Progenitor cell of endocrine pancreas (in vitro differentiated cells): ENCODE measurements at regions not wholly inside any gene's neighbourhood (a gene's known extent, or its start where the extent isn't known, plus 50 kb on each side); places are given as distances from the start of the nearest gene placed in this dataset.

Experiments used
- DNase-seq: peaks from one replicate; pipeline ENCODE4 v3.0.0; 2021; ENCODE audit warnings: low spot score; ENCODE audit not compliant: unreplicated experiment
- H3K27ac Mint-ChIP-seq: 2 replicates; pipeline ENCODE4 v1.8.0; 2021; ENCODE audit warnings: mild to moderate bottlenecking, moderate library complexity, mixed read lengths
- H3K27me3 Mint-ChIP-seq: 2 replicates; pipeline ENCODE4 v1.8.0; 2021; ENCODE audit warnings: mixed read lengths
- H3K36me3 Mint-ChIP-seq: 2 replicates; pipeline ENCODE4 v1.8.0; 2022; ENCODE audit warnings: mixed read lengths; ENCODE audit not compliant: insufficient read depth
- H3K4me1 Mint-ChIP-seq: 2 replicates; pipeline ENCODE4 v1.8.0; 2021; ENCODE audit warnings: low read depth, mixed read lengths
- H3K4me3 Mint-ChIP-seq: 2 replicates; pipeline ENCODE4 v1.8.0; 2021; ENCODE audit warnings: low read depth, mild to moderate bottlenecking, moderate library complexity, mixed read lengths
- H3K9me3 Mint-ChIP-seq: 2 replicates; pipeline ENCODE4 v1.8.0; 2021; ENCODE audit warnings: low read depth, mixed read lengths
- CTCF ChIP-seq: fragments of 200-600 bp; sonication (generic); IDR thresholded peaks from one replicate; pipeline ENCODE4 v1.5.0; 2021; ENCODE audit warnings: antibody characterized with exemption, mild to moderate bottlenecking; ENCODE audit not compliant: unreplicated experiment

DNA sequence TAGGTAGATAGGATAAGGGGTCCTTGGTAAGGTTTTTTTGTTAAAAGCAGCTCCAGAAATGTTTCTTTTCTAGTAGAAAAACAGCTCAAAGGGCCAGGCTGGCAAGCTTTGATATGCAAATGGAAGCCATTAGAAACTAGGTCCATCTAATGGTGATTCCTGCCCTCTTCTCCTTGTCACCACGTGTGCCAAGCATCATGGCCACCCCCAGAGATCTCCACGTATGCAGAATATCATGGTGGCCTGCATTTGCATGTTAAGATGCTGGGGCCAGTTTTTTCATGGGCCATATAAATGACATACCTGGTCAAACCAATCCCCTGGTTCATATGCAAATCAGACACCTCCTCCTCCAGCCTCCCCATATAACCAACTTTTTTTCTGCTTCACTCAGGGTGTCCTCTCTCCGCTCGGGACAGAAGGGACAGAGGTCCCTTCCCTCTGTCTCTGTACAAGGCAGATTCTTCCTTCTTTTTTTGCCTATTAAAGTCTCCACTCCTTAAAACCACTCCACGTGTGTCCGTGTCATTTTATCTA, 1335.9 kb downstream of the UQCRFS1 start:
- H3K27ac Mint-ChIP-seq: no peak overlapping the region
- H3K36me3 Mint-ChIP-seq: peaks cover 2% of the 10 kb centered on the region

GRCh38 chr19:27876489-27876888, 1336.5 kb downstream of the UQCRFS1 start:
- H3K4me3 Mint-ChIP-seq: no peak overlapping the region
- H3K9me3 Mint-ChIP-seq: peaks cover 45% of the 10 kb centered on the region
- no peak overlapping the region for H3K27ac Mint-ChIP-seq
- no peak for DNase-seq
- no peaks in the 10 kb centered on the region for H3K27me3 Mint-ChIP-seq
- TF ChIP-seq CTCF: no peak
- H3K36me3 Mint-ChIP-seq: peaks cover 2% of the 10 kb centered on the region
- H3K4me1 Mint-ChIP-seq: no peaks in the 10 kb centered on the region

More for the DNA sequence above, 1335.9 kb downstream of the UQCRFS1 start:
- no peak for TF ChIP-seq CTCF
- Mint-ChIP-seq H3K4me3 (no peak overlapping the region), H3K9me3 (peaks cover 44% of the 10 kb centered on the region), H3K4me1 (no peaks in the 10 kb centered on the region), H3K27me3 (no peaks in the 10 kb centered on the region)
- no peak for DNase-seq

GRCh38 chr19:27872370-27872769, 1340.6 kb downstream of the UQCRFS1 start:
- no peak overlapping the region for H3K4me3 Mint-ChIP-seq
- TF ChIP-seq CTCF: no peak
- DNase-seq: no peak
- H3K36me3 Mint-ChIP-seq: peaks cover 2% of the 10 kb centered on the region
- no peaks in the 10 kb centered on the region for H3K4me1 Mint-ChIP-seq
- peaks cover 48% of the 10 kb centered on the region for H3K9me3 Mint-ChIP-seq
- no peaks in the 10 kb centered on the region for H3K27me3 Mint-ChIP-seq
- H3K27ac Mint-ChIP-seq: no peak overlapping the region

DNA sequence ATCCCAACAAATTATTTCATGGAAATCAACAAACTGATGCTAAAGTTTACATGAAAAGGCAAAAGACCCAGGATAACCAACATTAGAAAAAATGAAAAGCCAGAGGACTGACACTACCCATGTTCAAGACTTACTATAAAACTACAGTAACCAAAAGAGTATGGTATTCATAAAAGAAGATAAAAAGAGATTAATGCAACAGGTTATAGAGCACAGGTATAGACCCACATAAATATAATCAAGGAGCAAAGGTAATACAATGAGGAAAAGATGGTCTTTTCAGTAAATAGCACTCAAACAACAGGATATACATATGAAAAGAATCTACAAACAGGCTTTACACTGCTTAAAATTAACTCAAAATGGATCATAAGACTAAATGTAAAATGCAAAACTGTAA, 1342.7 kb downstream of the UQCRFS1 start:
- no peak for TF ChIP-seq CTCF
- no peaks in the 10 kb centered on the region for H3K27me3 Mint-ChIP-seq
- H3K9me3 Mint-ChIP-seq: peaks cover 45% of the 10 kb centered on the region
- DNase-seq: no peak
- H3K4me3 Mint-ChIP-seq: no peak overlapping the region
- peaks cover 2% of the 10 kb centered on the region for H3K36me3 Mint-ChIP-seq
- H3K4me1 Mint-ChIP-seq: no peaks in the 10 kb centered on the region
- no peak overlapping the region for H3K27ac Mint-ChIP-seq

- no peak for DNase-seq
- peaks cover 44% of the 10 kb centered on the region for H3K9me3 Mint-ChIP-seq
- no peaks in the 10 kb centered on the region for H3K4me1 Mint-ChIP-seq
- H3K4me3 Mint-ChIP-seq: no peak overlapping the region
- H3K36me3 Mint-ChIP-seq: peaks cover 2% of the 10 kb centered on the region
- no peaks in the 10 kb centered on the region for H3K27me3 Mint-ChIP-seq
- H3K27ac Mint-ChIP-seq: no peak overlapping the region
- TF ChIP-seq CTCF: no peak
Measured at GRCh38 chr19:27868007-27868406, 1344.9 kb downstream of the UQCRFS1 start.
